ENCODE measurements at regions not wholly inside any gene's neighbourhood (a gene's known extent, or its start where the extent isn't known, plus 50 kb on each side); places are given as distances from the start of the nearest gene placed in this dataset.

DNA sequence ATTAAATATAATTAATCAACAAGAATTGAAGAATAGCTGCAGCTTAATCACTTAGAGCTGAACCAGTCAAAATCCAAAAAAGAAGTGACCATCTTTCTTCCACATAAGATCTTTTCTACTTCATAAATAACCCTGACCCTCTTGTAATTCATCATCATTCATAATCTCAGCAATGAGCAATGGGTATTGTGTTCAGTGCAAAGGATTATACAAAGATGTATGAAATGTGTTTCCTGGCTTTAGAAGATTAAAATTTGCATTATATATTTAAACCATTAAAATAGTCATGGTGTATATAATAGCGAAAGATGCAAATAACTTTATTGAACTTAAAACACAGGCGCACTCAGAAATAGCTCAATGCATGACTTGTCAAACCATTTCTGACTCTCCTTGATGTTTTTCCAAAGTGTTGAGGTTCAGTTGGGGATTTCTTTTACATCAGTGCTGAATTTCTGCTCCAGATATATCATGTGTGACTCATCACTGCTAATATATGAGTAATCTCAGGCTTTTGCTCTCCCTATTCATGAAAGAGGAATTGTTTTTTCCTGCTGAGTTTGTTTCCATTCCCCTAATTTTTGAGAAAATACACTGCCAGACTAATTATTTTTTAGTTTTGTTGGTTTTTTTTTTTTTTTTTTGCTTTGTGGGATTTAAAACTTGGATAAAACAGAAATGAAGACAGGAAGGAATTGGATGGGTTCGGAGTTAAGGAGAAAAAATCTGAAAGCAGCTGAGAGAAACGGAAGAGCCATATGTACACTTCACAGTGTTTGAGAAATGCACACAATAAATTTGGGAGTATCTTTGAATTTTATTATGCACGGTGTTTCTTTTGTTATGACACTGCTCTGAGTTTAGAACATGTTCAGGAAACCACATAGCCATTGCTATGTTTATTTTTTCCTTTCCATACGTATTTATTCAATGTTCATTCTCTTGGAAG, 290.1 kb upstream of the PCDH7 start (continued):
- TF ChIP-seq RNF2 (IDR thresholded peaks at IDR 0.05; ENCODE audit: borderline replicate concordance, low read depth, low read length, missing control alignments, poor library complexity, severe bottlenecking) (no peak), HDAC6 (IDR thresholded peaks at IDR 0.05; ENCODE audit: low read depth, low read length) (no peak), RXRA (IDR thresholded peaks at IDR 0.05; ENCODE audit: insufficient read depth, low read depth, low read length) (no peak), BRCA1 (IDR thresholded peaks at IDR 0.05; ENCODE audit: low read depth, low read length) (no peak), YY1 (IDR thresholded peaks at IDR 0.05; ENCODE audit: low read depth, low read length) (no peak), SIRT6 (IDR thresholded peaks at IDR 0.05; ENCODE audit: low read length) (no peak), KDM4A (IDR thresholded peaks at IDR 0.05; ENCODE audit: low read depth, low read length, severe bottlenecking) (no peak)
